ENCODE measurements at regions not wholly inside any gene's neighbourhood (a gene's known extent, or its start where the extent isn't known, plus 50 kb on each side); places are given as distances from the start of the nearest gene placed in this dataset.
A peak's percentile ranks its signal among the peaks of the same experiment; 100 is the strongest.

DNA sequence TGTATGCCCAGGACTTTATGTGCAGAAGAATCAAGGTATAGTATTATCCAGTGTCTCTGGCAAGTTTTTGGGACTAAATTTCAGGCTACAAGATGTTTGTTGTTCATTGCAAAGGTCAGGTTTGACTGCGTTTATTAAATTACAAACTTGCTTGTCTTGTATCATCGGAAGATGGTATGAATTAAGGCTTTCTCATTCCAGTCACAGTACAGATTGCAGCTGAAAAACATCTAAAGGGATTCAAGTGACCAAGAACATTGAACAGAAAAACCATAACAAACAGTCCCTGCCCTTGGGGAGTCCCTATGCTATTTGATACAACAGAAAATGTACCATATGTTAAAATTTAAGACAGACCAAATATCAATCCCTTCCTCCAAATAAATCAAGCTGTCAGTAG lies 244.7 kb upstream of the TNC start:
- DNase-seq (ENCODE audit: low read depth): no peak
- no peak overlapping the region for H3K4me3 ChIP-seq (ENCODE audit: low read length)
- TF ChIP-seq, protein P1, sequence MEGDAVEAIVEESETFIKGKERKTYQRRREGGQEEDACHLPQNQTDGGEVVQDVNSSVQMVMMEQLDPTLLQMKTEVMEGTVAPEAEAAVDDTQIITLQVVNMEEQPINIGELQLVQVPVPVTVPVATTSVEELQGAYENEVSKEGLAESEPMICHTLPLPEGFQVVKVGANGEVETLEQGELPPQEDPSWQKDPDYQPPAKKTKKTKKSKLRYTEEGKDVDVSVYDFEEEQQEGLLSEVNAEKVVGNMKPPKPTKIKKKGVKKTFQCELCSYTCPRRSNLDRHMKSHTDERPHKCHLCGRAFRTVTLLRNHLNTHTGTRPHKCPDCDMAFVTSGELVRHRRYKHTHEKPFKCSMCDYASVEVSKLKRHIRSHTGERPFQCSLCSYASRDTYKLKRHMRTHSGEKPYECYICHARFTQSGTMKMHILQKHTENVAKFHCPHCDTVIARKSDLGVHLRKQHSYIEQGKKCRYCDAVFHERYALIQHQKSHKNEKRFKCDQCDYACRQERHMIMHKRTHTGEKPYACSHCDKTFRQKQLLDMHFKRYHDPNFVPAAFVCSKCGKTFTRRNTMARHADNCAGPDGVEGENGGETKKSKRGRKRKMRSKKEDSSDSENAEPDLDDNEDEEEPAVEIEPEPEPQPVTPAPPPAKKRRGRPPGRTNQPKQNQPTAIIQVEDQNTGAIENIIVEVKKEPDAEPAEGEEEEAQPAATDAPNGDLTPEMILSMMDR (conservative IDR thresholded peaks at IDR 0.05; ENCODE audit: low read length): no peak

DNA sequence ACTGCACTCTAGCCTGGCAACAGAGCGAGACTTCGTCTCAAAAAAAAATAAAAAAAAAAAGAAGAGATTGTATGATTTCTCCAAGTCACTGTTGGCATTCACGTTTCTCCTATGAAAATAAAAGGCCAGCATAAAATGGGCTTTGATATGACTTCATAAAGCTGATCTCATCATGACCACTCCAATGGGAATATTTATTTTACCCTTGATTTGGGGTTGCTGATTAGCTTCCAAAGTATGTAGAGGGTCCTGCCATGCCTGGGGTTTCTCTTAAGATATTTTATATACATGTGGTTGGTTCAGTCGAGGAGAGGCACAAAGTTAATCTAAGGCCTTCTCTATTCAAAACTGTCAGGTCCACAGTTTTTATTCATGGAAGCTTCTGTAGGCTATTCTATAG lies 247.0 kb upstream of the TNC start:
- H3K4me3 ChIP-seq (ENCODE audit: low read length): no peak overlapping the region
- DNase-seq (ENCODE audit: low read depth): no peak
- TF ChIP-seq, protein P1 (conservative IDR thresholded peaks at IDR 0.05; ENCODE audit: low read length): no peak

- TF ChIP-seq, protein P1 (conservative IDR thresholded peaks at IDR 0.05; ENCODE audit: low read length): no peak
- no peak overlapping the region for H3K4me3 ChIP-seq (ENCODE audit: low read length)
- DNase-seq (ENCODE audit: low read depth): no peak
Observed at GRCh38 chr9:115367321-115367720, 249.4 kb upstream of the TNC start.

- DNase-seq (ENCODE audit: low read depth): peak; percentile 65
- TF ChIP-seq, protein P1 (conservative IDR thresholded peaks at IDR 0.05; ENCODE audit: low read length): no peak
- H3K4me3 ChIP-seq (ENCODE audit: low read length): no peak overlapping the region
Observed at GRCh38 chr9:115367780-115368525, 250.0 kb upstream of the TNC start.

GRCh38 chr9:115369322-115369957 lies 251.5 kb upstream of the TNC start:
- TF ChIP-seq, protein P1 (conservative IDR thresholded peaks at IDR 0.05; ENCODE audit: low read length): no peak
- no peak overlapping the region for H3K4me3 ChIP-seq (ENCODE audit: low read length)
- DNase-seq (ENCODE audit: low read depth): peak; percentile 77

DNA sequence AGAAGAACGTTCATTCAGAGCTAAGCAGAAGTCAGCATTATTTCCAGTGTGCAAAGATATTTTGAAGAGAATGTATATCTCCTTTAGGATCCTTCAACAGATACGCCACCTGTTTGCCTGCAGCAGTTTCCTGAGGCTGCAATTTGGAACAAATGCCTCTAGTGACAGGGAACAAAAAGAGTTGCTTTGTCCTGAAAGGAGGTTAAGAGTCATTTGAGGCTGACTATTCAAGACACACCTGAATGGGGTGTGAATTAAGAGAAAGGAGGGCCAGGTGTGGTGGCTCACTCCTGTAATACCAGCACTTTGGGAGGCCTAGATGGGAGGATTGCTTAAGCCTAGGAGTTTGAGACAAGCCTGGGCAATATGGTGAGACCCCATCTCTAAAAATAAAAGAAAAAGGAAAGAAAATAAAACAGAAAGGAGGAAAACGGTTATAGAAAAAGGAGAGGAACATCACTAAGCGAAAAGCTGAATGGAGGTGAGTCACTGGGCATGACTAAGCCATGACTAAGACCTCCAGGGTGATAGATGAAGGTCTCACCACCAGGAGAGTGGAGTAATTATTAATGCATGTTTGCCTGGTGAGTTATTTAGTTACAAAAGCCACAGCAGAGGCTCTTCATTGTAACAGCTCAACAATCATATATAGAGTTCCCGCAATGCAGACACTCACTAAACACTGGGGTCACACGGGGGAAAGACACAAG lies 255.2 kb upstream of the TNC start:
- TF ChIP-seq, protein P1 (conservative IDR thresholded peaks at IDR 0.05; ENCODE audit: low read length): no peak; the same call in 1 of the 2 replicates
- H3K4me3 ChIP-seq (ENCODE audit: low read length): no peak overlapping the region
- DNase-seq (ENCODE audit: low read depth): peak; percentile 95

All from AG10803 (cell line).